HG03571 (cell line): ENCODE measurements at regions not wholly inside any gene's neighbourhood (a gene's known extent, or its start where the extent isn't known, plus 50 kb on each side); places are given as distances from the start of the nearest gene placed in this dataset.
"Not testable (repeated sequence)": the region's sequence is repeated elsewhere in the genome, so short reads cannot be mapped to it uniquely, and the experiment has no call there.

Experiments
- ATAC-seq: cut with Tn5 transposase; IDR thresholded peaks from one replicate; pipeline ENCODE4 v1.9.1; 2021; ENCODE audit not compliant: unreplicated experiment

DNA sequence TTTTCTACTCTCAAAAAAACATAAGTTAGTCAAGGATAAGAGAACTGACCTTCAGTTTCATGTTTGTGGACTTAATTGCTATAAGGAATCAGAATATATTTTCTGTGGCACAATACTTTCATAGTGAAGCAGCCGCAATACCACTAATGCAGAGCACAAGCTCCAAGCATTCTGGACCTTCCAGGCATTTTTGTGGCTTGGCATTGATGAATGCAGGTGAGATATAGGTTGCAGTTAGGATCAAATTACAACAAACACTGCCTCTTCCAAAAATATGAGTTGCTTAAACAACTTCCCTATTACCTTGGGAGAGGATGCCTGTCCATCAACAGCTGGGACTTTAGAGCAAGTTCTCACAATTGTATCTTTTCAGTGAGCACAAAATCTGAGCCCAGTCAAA is 162.8 kb upstream of the RSPO3 start:
- no peak for ATAC-seq

DNA sequence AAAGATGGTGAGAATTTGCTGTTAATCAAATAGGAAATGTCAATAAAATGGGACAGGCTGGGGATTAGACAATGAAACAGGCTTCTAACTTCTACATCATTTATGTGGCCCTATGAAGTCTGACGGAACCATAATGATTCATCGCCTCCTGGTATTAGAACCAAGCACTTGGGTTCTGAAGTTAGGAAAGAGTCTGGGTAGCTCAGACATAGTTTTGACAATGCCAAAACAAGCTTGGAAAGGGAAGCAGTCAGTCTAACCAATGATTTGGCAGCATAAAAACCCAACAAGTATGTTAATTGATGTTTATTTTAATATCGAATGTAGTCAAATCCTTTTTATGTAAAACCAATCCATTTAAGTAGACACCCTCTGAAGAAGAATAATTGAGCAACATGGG is 160.8 kb upstream of the RSPO3 start:
- ATAC-seq: no peak

DNA sequence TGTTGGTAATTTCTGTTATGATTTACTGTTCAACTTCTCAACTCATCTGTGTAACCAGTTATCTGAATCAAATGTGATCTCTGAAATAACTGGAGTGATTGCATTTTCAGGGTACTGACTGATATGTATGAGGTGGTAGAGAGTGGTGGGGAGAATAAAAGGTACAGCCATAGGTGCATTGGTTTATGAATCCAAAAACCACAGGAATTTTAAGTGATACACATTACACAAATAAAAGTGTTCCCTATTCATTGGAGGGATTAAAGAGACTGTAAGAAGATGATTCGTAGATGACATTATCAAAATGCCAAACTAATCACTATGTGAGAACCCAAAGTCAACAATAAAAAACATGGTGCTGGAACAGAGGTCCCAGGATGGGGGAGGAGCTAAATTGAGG is 158.7 kb upstream of the RSPO3 start:
- ATAC-seq: no peak

GRCh38 chr6:126963077-126963809 is 155.2 kb upstream of the RSPO3 start:
- ATAC-seq: no peak

GRCh38 chr6:126967296-126968005 is 151.0 kb upstream of the RSPO3 start:
- no peak for ATAC-seq

- ATAC-seq: no peak
Measured at GRCh38 chr6:126976253-126976797, 142.1 kb upstream of the RSPO3 start.

DNA sequence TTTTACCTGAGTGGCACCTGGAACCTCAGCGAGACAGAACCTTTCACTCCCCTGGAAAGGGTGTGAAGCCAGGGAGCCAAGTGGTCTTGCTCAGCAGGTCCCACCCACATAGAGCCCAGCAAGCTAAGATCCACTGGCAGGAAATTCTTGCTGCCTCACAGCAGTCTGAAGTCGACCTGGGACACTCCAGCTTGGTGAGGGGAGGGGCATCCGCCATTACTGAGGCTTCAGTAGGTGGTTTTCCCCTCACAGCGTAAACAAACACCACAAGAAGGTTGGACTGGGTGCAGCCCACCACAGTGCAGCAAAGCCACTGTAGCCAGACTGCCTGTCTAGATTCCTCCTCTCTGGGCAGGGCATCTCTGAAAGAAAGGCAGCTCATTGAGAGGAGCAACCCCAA is 134.7 kb upstream of the RSPO3 start:
- ATAC-seq: no peak

DNA sequence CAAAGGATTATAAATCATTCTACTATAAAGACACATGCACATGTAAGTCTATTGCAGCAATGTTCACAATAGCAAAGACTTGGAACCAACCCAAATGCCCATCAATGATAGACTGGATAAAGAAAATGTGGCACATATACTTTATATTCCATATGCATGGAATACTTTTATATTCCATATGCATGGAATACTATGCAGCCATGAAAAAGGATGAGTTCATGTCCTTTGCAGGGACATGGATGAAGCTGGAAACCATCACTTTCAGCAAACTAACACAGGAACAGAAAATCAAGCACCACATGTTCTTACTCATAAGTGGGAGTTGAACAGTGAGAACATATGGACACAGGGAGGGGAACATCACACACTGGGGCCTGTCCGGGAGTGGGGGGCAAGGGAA is 130.3 kb upstream of the RSPO3 start:
- ATAC-seq: not testable (repeated sequence)

GRCh38 chr6:127000631-127001030 is 117.8 kb upstream of the RSPO3 start:
- ATAC-seq: no peak

- no peak for ATAC-seq
Measured at GRCh38 chr6:127013865-127014264, 104.6 kb upstream of the RSPO3 start.

GRCh38 chr6:127015858-127016257 is 102.6 kb upstream of the RSPO3 start:
- no peak for ATAC-seq

GRCh38 chr6:127019828-127020227 is 98.6 kb upstream of the RSPO3 start:
- ATAC-seq: no peak

- ATAC-seq: no peak
Measured at GRCh38 chr6:127022302-127022701, 96.2 kb upstream of the RSPO3 start.

GRCh38 chr6:127023001-127023778 is 95.3 kb upstream of the RSPO3 start:
- no peak for ATAC-seq

DNA sequence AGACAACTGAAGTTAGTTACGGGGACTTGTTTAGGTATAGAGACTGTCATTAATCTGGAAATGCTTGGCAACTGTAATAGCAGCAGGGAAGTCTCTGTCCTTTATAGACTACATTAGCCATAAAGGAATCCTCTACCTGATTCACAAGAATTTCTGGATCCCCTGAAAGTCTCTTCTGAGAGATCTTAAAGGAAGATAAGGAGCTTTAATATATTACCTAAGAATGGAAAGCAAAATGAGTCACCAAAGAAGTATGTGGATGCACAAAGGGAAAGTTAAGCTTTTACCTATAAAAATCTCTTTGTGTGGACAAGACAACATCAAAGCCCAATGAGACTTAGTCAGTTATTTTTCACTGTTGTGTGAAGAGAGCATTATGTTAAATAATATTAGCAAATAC is 92.2 kb upstream of the RSPO3 start:
- no peak for ATAC-seq

- ATAC-seq: no peak
Measured at GRCh38 chr6:127030111-127030510, 88.4 kb upstream of the RSPO3 start.

DNA sequence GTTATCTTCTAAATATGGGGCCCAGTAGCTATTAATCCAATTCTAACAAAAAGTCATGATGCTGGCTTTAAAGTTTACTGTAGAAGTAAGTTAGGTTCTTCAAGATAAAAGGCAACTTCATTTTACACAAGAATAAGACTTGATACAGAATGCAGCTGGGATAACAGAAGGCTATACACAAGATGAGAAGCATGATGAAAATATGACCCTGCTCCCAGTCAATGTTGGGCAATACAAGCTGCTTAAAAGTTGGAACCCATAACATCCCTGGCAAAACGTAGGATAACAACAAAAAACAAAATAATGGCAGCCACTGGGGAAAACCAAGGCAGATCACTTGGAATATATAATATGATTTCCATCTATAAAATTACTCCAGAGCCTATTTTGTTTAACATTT is 87.6 kb upstream of the RSPO3 start:
- no peak for ATAC-seq

DNA sequence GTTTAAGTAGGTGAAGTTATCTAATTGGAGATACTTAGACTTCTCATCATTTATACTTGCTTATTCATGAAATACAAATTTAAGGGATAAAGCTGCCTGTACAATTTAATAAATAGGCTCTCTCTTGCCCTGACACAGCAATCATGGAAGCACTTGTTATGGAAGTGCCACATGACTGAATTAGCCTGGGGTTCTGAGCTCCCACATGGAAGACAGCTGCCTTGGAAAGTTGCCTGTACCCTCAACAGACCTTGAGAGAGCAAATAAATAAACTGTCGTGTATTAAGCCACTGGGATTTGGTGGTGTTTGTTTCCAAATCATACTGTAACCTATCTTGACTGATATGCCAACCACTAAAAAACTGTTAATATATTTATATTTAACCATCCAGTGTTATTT is 87.0 kb upstream of the RSPO3 start:
- ATAC-seq: no peak

GRCh38 chr6:127032971-127033370 is 85.5 kb upstream of the RSPO3 start:
- ATAC-seq: no peak

GRCh38 chr6:127051571-127052260 is 66.8 kb upstream of the RSPO3 start:
- ATAC-seq: no peak
